Caco-2 (cell line): ENCODE measurements at regions not wholly inside any gene's neighbourhood (a gene's known extent, or its start where the extent isn't known, plus 50 kb on each side); places are given as distances from the start of the nearest gene placed in this dataset.

Experiments used
- BruUV-seq: library from RNA; stranded (reverse); fragments of 400-500 nt; replicated peaks from 2 replicates; lab custom pipeline; 2021; lab: Mats Ljungman, UMichigan
- CTCF ChIA-PET: fragments of 300-600 bp; sonication (Branson Sonifier 250); formaldehyde crosslinking; loops from one replicate; lab custom pipeline; 2022; ENCODE audit warnings: antibody characterized with exemption; lab: Charles Lee
- POLR2A ChIA-PET: fragments of 300-600 bp; sonication (Branson Sonifier 250); formaldehyde crosslinking; loops from one replicate; lab custom pipeline; 2022; ENCODE audit warnings: antibody characterized with exemption; lab: Charles Lee
- DNase-seq, 2 experiments: peaks; one replicate each; pipeline versions ENCODE4 v3.0.0 to v3.0.0-alpha.2; 2020 to 2022
- H3K27me3 ChIP-seq: replicated peaks from 2 replicates; pipeline ENCODE4 v1.6.0; 2011; ENCODE audit warnings: low read length; ENCODE audit not compliant: control insufficient read depth, insufficient read depth
- H3K36me3 ChIP-seq: 2 replicates; pipeline ENCODE4 v1.5.1; 2011; ENCODE audit warnings: low read length; ENCODE audit not compliant: control insufficient read depth, insufficient read depth
- H3K4me1 ChIP-seq: fragments of 250-450 bp; sonication (Bioruptor Pico); 2 replicates; pipeline ENCODE4 v1.5.1; 2020; ENCODE audit warnings: mild to moderate bottlenecking
- H3K4me3 ChIP-seq: 2 replicates; pipeline ENCODE4 v1.5.1; 2011; ENCODE audit warnings: low read depth, mild to moderate bottlenecking, control low read depth, low read length
- H3K9me3 ChIP-seq: fragments of 250-450 bp; sonication (Bioruptor Pico); 2 replicates; pipeline ENCODE4 v1.5.1; 2020; ENCODE audit warnings: mild to moderate bottlenecking, moderate library complexity
- H3K27ac Mint-ChIP-seq: one replicate; pipeline ENCODE4 v1.8.0; 2022; ENCODE audit warnings: mixed read lengths; ENCODE audit not compliant: unreplicated experiment
- H3K27me3 Mint-ChIP-seq: one replicate; pipeline ENCODE4 v1.8.0; 2022; ENCODE audit warnings: mixed read lengths; ENCODE audit not compliant: insufficient read depth, unreplicated experiment
- H3K36me3 Mint-ChIP-seq: one replicate; pipeline ENCODE4 v1.8.0; 2022; ENCODE audit warnings: mild to moderate bottlenecking, mixed read lengths; ENCODE audit not compliant: insufficient read depth, unreplicated experiment
- H3K4me1 Mint-ChIP-seq: one replicate; pipeline ENCODE4 v1.8.0; 2022; ENCODE audit warnings: low read depth, mixed read lengths; ENCODE audit not compliant: unreplicated experiment
- H3K4me3 Mint-ChIP-seq: one replicate; pipeline ENCODE4 v1.8.0; 2022; ENCODE audit warnings: mild to moderate bottlenecking, moderate library complexity, mixed read lengths; ENCODE audit not compliant: unreplicated experiment
- H3K9me3 Mint-ChIP-seq: one replicate; pipeline ENCODE4 v1.8.0; 2022; ENCODE audit warnings: mixed read lengths; ENCODE audit not compliant: unreplicated experiment
- CTCF ChIP-seq, 2 experiments: fragments of 200-600 bp in 1 of 2; IDR thresholded peaks; 1 replicate in 1 of 2; 2 replicates in 1 of 2; pipeline versions ENCODE4 v1.5.1 to v1.8.0; 2011 to 2022; ENCODE audit warnings: antibody characterized with exemption in 1 of 2, control low read depth in 1 of 2, inconsistent platforms in 1 of 2, low read depth in 1 of 2, low read length in 1 of 2, mild to moderate bottlenecking in 1 of 2, moderate library complexity in 1 of 2; ENCODE audit not compliant: insufficient read depth in 1 of 2, severe bottlenecking in 1 of 2, unreplicated experiment in 1 of 2
- intact Hi-C: fragments of 100-400 bp; cut with micrococcal nuclease; formaldehyde crosslinking; loops from one replicate; pipeline ENCODE4 v1.10.0; 2022; ENCODE audit not compliant: unreplicated experiment

- no peak overlapping the region for H3K4me3 ChIP-seq
- Mint-ChIP-seq H3K36me3 (no peaks in the 10 kb centered on the region), H3K9me3 (no peaks in the 10 kb centered on the region), H3K4me3 (no peak overlapping the region), H3K27me3 (no peaks in the 10 kb centered on the region), H3K4me1 (no peaks in the 10 kb centered on the region), H3K27ac (no peak overlapping the region)
- no TSS peak for BruUV-seq
- no peaks in the 10 kb centered on the region for H3K36me3 ChIP-seq
- intact Hi-C loops = no loop called here
- no peaks in the 10 kb centered on the region for H3K27me3 ChIP-seq
- no peaks in the 10 kb centered on the region for H3K9me3 ChIP-seq
- no peaks in the 10 kb centered on the region for H3K4me1 ChIP-seq
- POLR2A ChIA-PET = no interaction called here
- TF ChIP-seq CTCF (IDR thresholded peaks at IDR 0.05; ENCODE audit: insufficient read depth in 1 of 2, low read depth in 1 of 2, low read length in 1 of 2, severe bottlenecking in 1 of 2, unreplicated experiment in 1 of 2) = no peak
- CTCF ChIA-PET = no interaction called here
- DNase-seq = no peak
These were observed 195.8 kb upstream of the DIO3 start for GRCh38 chr14:101365329-101366158.

- Mint-ChIP-seq H3K36me3 (no peaks in the 10 kb centered on the region), H3K4me3 (no peak overlapping the region), H3K9me3 (no peaks in the 10 kb centered on the region), H3K27me3 (no peaks in the 10 kb centered on the region), H3K27ac (no peak overlapping the region), H3K4me1 (no peaks in the 10 kb centered on the region)
- no peaks in the 10 kb centered on the region for H3K36me3 ChIP-seq
- H3K4me1 ChIP-seq = no peaks in the 10 kb centered on the region
- no peak for TF ChIP-seq CTCF (IDR thresholded peaks at IDR 0.05; ENCODE audit: insufficient read depth in 1 of 2, low read depth in 1 of 2, low read length in 1 of 2, severe bottlenecking in 1 of 2, unreplicated experiment in 1 of 2)
- intact Hi-C loops = no loop called here
- no peaks in the 10 kb centered on the region; the same call in 1 of the 2 replicates for H3K9me3 ChIP-seq
- CTCF ChIA-PET = no interaction called here
- no peaks in the 10 kb centered on the region for H3K27me3 ChIP-seq
- POLR2A ChIA-PET = no interaction called here
- no peak overlapping the region for H3K4me3 ChIP-seq
- BruUV-seq = no TSS peak
- DNase-seq = no peak
These were observed 193.7 kb upstream of the DIO3 start for GRCh38 chr14:101367421-101368261.

- Mint-ChIP-seq H3K27me3 (no peaks in the 10 kb centered on the region), H3K4me1 (no peaks in the 10 kb centered on the region), H3K36me3 (no peaks in the 10 kb centered on the region), H3K9me3 (no peaks in the 10 kb centered on the region), H3K4me3 (no peak overlapping the region), H3K27ac (no peak overlapping the region)
- no peak for TF ChIP-seq CTCF (IDR thresholded peaks at IDR 0.05; ENCODE audit: insufficient read depth in 1 of 2, low read depth in 1 of 2, low read length in 1 of 2, severe bottlenecking in 1 of 2, unreplicated experiment in 1 of 2)
- DNase-seq = no peak
- Histone ChIP-seq H3K4me1 (no peaks in the 10 kb centered on the region), H3K4me3 (no peak overlapping the region), H3K36me3 (no peaks in the 10 kb centered on the region), H3K27me3 (no peaks in the 10 kb centered on the region), H3K9me3 (no peaks in the 10 kb centered on the region; the same call in 1 of the 2 replicates)
- BruUV-seq = no TSS peak
- intact Hi-C loops = no loop called here
- CTCF ChIA-PET = no interaction called here
- POLR2A ChIA-PET = no interaction called here
These were observed 192.7 kb upstream of the DIO3 start for GRCh38 chr14:101368629-101369028.
